HG02610 (cell line): ENCODE measurements at regions not wholly inside any gene's neighbourhood (a gene's known extent, or its start where the extent isn't known, plus 50 kb on each side); places are given as distances from the start of the nearest gene placed in this dataset.
A peak's percentile ranks its signal among the peaks of the same experiment; 100 is the strongest.

ENCODE experiments used
- ATAC-seq: cut with Tn5 transposase; IDR thresholded peaks from one replicate; pipeline ENCODE4 v1.9.1; 2021; ENCODE audit warnings: mild to moderate bottlenecking, moderate library complexity; ENCODE audit not compliant: unreplicated experiment

- ATAC-seq: no peak
Measured at GRCh38 chr3:144067059-144067458, 95.4 kb downstream of the DIPK2A start.

- ATAC-seq: peak; percentile 45
Measured at GRCh38 chr3:144073698-144074097, 102.1 kb downstream of the DIPK2A start.

- no peak for ATAC-seq
Measured at GRCh38 chr3:144079634-144080033, 108.0 kb downstream of the DIPK2A start.

GRCh38 chr3:144084929-144085328 lies 113.3 kb downstream of the DIPK2A start:
- ATAC-seq: no peak

- no peak for ATAC-seq
Measured at GRCh38 chr3:144085964-144086363, 114.3 kb downstream of the DIPK2A start.

- no peak for ATAC-seq
Measured at GRCh38 chr3:144096016-144096415, 124.4 kb downstream of the DIPK2A start.

- no peak for ATAC-seq
Measured at GRCh38 chr3:144097163-144097562, 125.5 kb downstream of the DIPK2A start.

- no peak for ATAC-seq
Measured at GRCh38 chr3:144098691-144099090, 127.1 kb downstream of the DIPK2A start.

- no peak for ATAC-seq
Measured at GRCh38 chr3:144102421-144102820, 130.8 kb downstream of the DIPK2A start.

- no peak for ATAC-seq
Measured at GRCh38 chr3:144104186-144104585, 132.6 kb downstream of the DIPK2A start.

GRCh38 chr3:144104679-144105078 lies 133.1 kb downstream of the DIPK2A start:
- no peak for ATAC-seq

- ATAC-seq: no peak
Measured at GRCh38 chr3:144105542-144105941, 133.9 kb downstream of the DIPK2A start.

- ATAC-seq: no peak
Measured at GRCh38 chr3:144106970-144107369, 135.3 kb downstream of the DIPK2A start.

GRCh38 chr3:144107923-144108322 lies 136.3 kb downstream of the DIPK2A start:
- ATAC-seq: no peak

- ATAC-seq: peak; percentile 99
Measured at GRCh38 chr3:144109944-144110343, 138.3 kb downstream of the DIPK2A start.

GRCh38 chr3:144112036-144112435 lies 140.4 kb downstream of the DIPK2A start:
- ATAC-seq: no peak

- ATAC-seq: no peak
Measured at GRCh38 chr3:144112437-144112836, 140.8 kb downstream of the DIPK2A start.

GRCh38 chr3:144114767-144115166 lies 143.1 kb downstream of the DIPK2A start:
- no peak for ATAC-seq

- ATAC-seq: no peak
Measured at GRCh38 chr3:144119633-144120032, 148.0 kb downstream of the DIPK2A start.

GRCh38 chr3:144121661-144122060 lies 150.0 kb downstream of the DIPK2A start:
- ATAC-seq: no peak

GRCh38 chr3:144127014-144127413 lies 155.4 kb downstream of the DIPK2A start:
- no peak for ATAC-seq

- ATAC-seq: no peak
Measured at GRCh38 chr3:144127700-144128099, 156.1 kb downstream of the DIPK2A start.

- ATAC-seq: peak; percentile 95
Measured at GRCh38 chr3:144128108-144128892, 156.7 kb downstream of the DIPK2A start.
